NCI-H82 (cell line): ENCODE measurements at regions not wholly inside any gene's neighbourhood (a gene's known extent, or its start where the extent isn't known, plus 50 kb on each side); places are given as distances from the start of the nearest gene placed in this dataset.

ENCODE experiments used
- DNase-seq: peaks from one replicate; lab custom pipeline; 2025; lab: John Stamatoyannopoulos, UW

- no peak for DNase-seq
Observed at GRCh38 chr1:229062135-229062534, 208.8 kb upstream of the RAB4A start.

- no peak for DNase-seq
Observed at GRCh38 chr1:229063154-229063773, 207.6 kb upstream of the RAB4A start.

GRCh38 chr1:229064320-229065168, 206.4 kb upstream of the RAB4A start:
- DNase-seq: no peak

- DNase-seq: no peak
Observed at GRCh38 chr1:229065613-229066012, 205.3 kb upstream of the RAB4A start.

- DNase-seq: no peak
Observed at GRCh38 chr1:229066591-229066990, 204.3 kb upstream of the RAB4A start.

- DNase-seq: no peak
Observed at GRCh38 chr1:229067546-229067945, 203.4 kb upstream of the RAB4A start.

GRCh38 chr1:229068270-229068987, 202.5 kb upstream of the RAB4A start:
- no peak for DNase-seq

- DNase-seq: no peak
Observed at GRCh38 chr1:229069176-229069575, 201.7 kb upstream of the RAB4A start.

- no peak for DNase-seq
Observed at GRCh38 chr1:229070168-229070567, 200.7 kb upstream of the RAB4A start.

GRCh38 chr1:229073251-229073650, 197.7 kb upstream of the RAB4A start:
- no peak for DNase-seq

GRCh38 chr1:229075217-229075616, 195.7 kb upstream of the RAB4A start:
- DNase-seq: no peak

GRCh38 chr1:229075716-229076115, 195.2 kb upstream of the RAB4A start:
- no peak for DNase-seq

GRCh38 chr1:229076195-229076594, 194.7 kb upstream of the RAB4A start:
- no peak for DNase-seq

- DNase-seq: no peak
Observed at GRCh38 chr1:229079016-229079595, 191.8 kb upstream of the RAB4A start.

- DNase-seq: no peak
Observed at GRCh38 chr1:229080361-229080760, 190.6 kb upstream of the RAB4A start.

GRCh38 chr1:229085291-229085690, 185.6 kb upstream of the RAB4A start:
- DNase-seq: no peak

- no peak for DNase-seq
Observed at GRCh38 chr1:229086091-229086490, 184.8 kb upstream of the RAB4A start.

- no peak for DNase-seq
Observed at GRCh38 chr1:229086686-229087085, 184.2 kb upstream of the RAB4A start.

GRCh38 chr1:229087339-229087738, 183.6 kb upstream of the RAB4A start:
- DNase-seq: no peak

- no peak for DNase-seq
Observed at GRCh38 chr1:229087906-229088305, 183.0 kb upstream of the RAB4A start.

GRCh38 chr1:229088711-229089110, 182.2 kb upstream of the RAB4A start:
- DNase-seq: no peak

- DNase-seq: no peak
Observed at GRCh38 chr1:229089586-229090208, 181.2 kb upstream of the RAB4A start.
